Skeletal muscle tissue (tissue), 3 donors: ENCODE measurements at regions not wholly inside any gene's neighbourhood (a gene's known extent, or its start where the extent isn't known, plus 50 kb on each side); places are given as distances from the start of the nearest gene placed in this dataset.

Experiments
- H3K27ac ChIP-seq: one replicate; pipeline ENCODE4 v1.7.0; 2013; ENCODE audit warnings: mild to moderate bottlenecking, low read depth, low read length, inconsistent platforms
- H3K27me3 ChIP-seq, 3 donors: one replicate each; pipeline ENCODE4 v1.7.0; 2013; ENCODE audit warnings: low read length in 3 of 3; ENCODE audit not compliant: control insufficient read depth in 3 of 3, insufficient read depth in 3 of 3
- H3K36me3 ChIP-seq, 3 donors: one replicate each; pipeline ENCODE4 v1.7.0; 2013; ENCODE audit warnings: low read length in 3 of 3; ENCODE audit not compliant: control insufficient read depth in 3 of 3, insufficient read depth in 3 of 3
- H3K4me1 ChIP-seq, 3 donors: one replicate each; pipeline ENCODE4 v1.7.0; 2013; ENCODE audit warnings: low read length in 3 of 3, mild to moderate bottlenecking in 3 of 3; ENCODE audit not compliant: control insufficient read depth in 3 of 3, insufficient read depth in 3 of 3
- H3K4me3 ChIP-seq, 3 donors: one replicate each; pipeline ENCODE4 v1.7.0; 2013; ENCODE audit warnings: low read length in 3 of 3
- H3K9ac ChIP-seq, 3 donors: one replicate each; pipeline ENCODE4 v1.7.0; 2013; ENCODE audit warnings: low read length in 3 of 3, mild to moderate bottlenecking in 3 of 3, moderate library complexity in 2 of 3, low read depth in 1 of 3
- H3K9me3 ChIP-seq, 3 donors: one replicate each; pipeline ENCODE4 v1.7.0; 2013; ENCODE audit warnings: low read length in 3 of 3; ENCODE audit not compliant: control insufficient read depth in 3 of 3
- donor health status: Osteomylitis.

- H3K27ac ChIP-seq = peak overlapping the region; percentile 56
- H3K4me3 ChIP-seq = peak overlapping the region in 1 of 3 donors; percentile 29
- no peaks in the 10 kb centered on the region for H3K36me3 ChIP-seq
- peaks cover 0 to 9% (median 4%) of the 10 kb centered on the region in 3 donors for H3K4me1 ChIP-seq
- no peak overlapping the region for H3K9ac ChIP-seq
- no peaks in the 10 kb centered on the region for H3K27me3 ChIP-seq
- no peaks in the 10 kb centered on the region for H3K9me3 ChIP-seq
These were observed 1946.1 kb downstream of the TP53TG3F start for GRCh38 chr16:35405526-35405925.

- no peak overlapping the region for H3K9ac ChIP-seq
- H3K9me3 ChIP-seq = peaks cover 0 to 2% (median 0%) of the 10 kb centered on the region in 3 donors
- H3K4me3 ChIP-seq = no peak overlapping the region
- H3K4me1 ChIP-seq = peaks cover 0 to 9% (median 4%) of the 10 kb centered on the region in 3 donors
- H3K36me3 ChIP-seq = no peaks in the 10 kb centered on the region
- no peak overlapping the region for H3K27ac ChIP-seq
- H3K27me3 ChIP-seq = no peaks in the 10 kb centered on the region
These were observed 1950.1 kb downstream of the TP53TG3F start for GRCh38 chr16:35409503-35409902.

GRCh38 chr16:35410438-35410837 is 1951.0 kb downstream of the TP53TG3F start:
- peaks cover 0 to 8% (median 4%) of the 10 kb centered on the region in 3 donors for H3K4me1 ChIP-seq

DNA sequence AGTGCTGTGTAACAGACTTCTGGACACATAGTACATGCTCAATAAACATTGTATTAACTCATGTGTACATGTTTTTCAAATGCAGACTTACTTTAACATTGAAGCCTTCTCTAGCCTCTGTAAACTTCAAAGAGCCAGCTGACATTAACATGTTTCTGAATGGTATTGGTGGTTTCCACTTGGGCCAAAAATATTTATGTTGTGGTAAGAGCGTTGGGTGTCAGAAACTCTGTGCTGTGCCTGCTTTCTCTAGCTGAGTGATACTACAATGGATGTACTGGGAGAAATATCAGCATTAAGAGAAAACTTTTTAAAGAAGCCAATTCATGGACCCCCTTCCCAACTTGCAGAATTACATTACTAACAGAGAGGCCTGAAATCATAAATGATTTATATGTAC is 1951.7 kb downstream of the TP53TG3F start:
- peaks cover 0 to under 1% (median 0%) of the 10 kb centered on the region in 3 donors for H3K4me1 ChIP-seq
- H3K9me3 ChIP-seq = peaks cover 0 to 2% (median 0%) of the 10 kb centered on the region in 3 donors
- H3K9ac ChIP-seq = no peak overlapping the region
- H3K36me3 ChIP-seq = no peaks in the 10 kb centered on the region
- no peaks in the 10 kb centered on the region for H3K27me3 ChIP-seq
- H3K27ac ChIP-seq = no peak overlapping the region
- no peak overlapping the region for H3K4me3 ChIP-seq

More at GRCh38 chr16:35410438-35410837, 1951.0 kb downstream of the TP53TG3F start:
- H3K36me3 ChIP-seq = no peaks in the 10 kb centered on the region
- peaks cover 0 to 2% (median 0%) of the 10 kb centered on the region in 3 donors for H3K9me3 ChIP-seq
- H3K9ac ChIP-seq = no peak overlapping the region
- H3K27ac ChIP-seq = no peak overlapping the region
- no peak overlapping the region for H3K4me3 ChIP-seq
- H3K27me3 ChIP-seq = no peaks in the 10 kb centered on the region

DNA sequence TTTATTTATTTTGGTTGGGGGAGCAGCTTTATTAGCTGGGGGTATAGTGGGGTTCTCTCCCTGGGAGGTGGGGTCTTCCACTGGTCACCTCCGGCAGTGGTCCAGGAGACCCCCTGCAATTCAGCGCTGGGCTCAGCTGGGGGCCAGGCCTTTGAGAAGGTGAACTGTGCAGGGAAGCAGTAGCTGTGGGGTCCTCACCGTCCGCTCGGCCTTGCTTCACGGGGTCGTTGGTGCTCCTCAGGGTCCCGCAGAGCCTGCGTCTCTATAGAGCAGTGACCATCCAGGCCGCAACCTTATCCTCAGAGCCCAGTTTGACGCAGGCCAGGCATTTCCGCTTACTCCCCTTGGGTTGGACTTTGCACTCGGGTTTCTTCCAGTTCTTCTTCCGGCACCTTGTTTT is 1954.7 kb downstream of the TP53TG3F start:
- no peak overlapping the region for H3K4me3 ChIP-seq
- no peaks in the 10 kb centered on the region for H3K36me3 ChIP-seq
- no peak overlapping the region for H3K9ac ChIP-seq
- no peaks in the 10 kb centered on the region for H3K4me1 ChIP-seq
- no peaks in the 10 kb centered on the region for H3K27me3 ChIP-seq
- no peak overlapping the region for H3K27ac ChIP-seq
- peaks cover 0 to 2% (median 2%) of the 10 kb centered on the region in 3 donors for H3K9me3 ChIP-seq

- H3K4me3 ChIP-seq = no peak overlapping the region
- H3K9me3 ChIP-seq = peaks cover 0 to 2% (median 2%) of the 10 kb centered on the region in 3 donors
- H3K27ac ChIP-seq = no peak overlapping the region
- no peaks in the 10 kb centered on the region for H3K4me1 ChIP-seq
- no peaks in the 10 kb centered on the region for H3K27me3 ChIP-seq
- H3K36me3 ChIP-seq = no peaks in the 10 kb centered on the region
- H3K9ac ChIP-seq = no peak overlapping the region
These were observed 1955.2 kb downstream of the TP53TG3F start for GRCh38 chr16:35414563-35414962.

- H3K4me3 ChIP-seq = no peak overlapping the region
- H3K27me3 ChIP-seq = no peaks in the 10 kb centered on the region
- no peaks in the 10 kb centered on the region for H3K4me1 ChIP-seq
- H3K9ac ChIP-seq = no peak overlapping the region
- no peak overlapping the region for H3K27ac ChIP-seq
- no peaks in the 10 kb centered on the region for H3K36me3 ChIP-seq
- peaks cover 0 to 3% (median 0%) of the 10 kb centered on the region in 3 donors for H3K9me3 ChIP-seq
These were observed 1965.9 kb downstream of the TP53TG3F start for GRCh38 chr16:35425270-35425669.

DNA sequence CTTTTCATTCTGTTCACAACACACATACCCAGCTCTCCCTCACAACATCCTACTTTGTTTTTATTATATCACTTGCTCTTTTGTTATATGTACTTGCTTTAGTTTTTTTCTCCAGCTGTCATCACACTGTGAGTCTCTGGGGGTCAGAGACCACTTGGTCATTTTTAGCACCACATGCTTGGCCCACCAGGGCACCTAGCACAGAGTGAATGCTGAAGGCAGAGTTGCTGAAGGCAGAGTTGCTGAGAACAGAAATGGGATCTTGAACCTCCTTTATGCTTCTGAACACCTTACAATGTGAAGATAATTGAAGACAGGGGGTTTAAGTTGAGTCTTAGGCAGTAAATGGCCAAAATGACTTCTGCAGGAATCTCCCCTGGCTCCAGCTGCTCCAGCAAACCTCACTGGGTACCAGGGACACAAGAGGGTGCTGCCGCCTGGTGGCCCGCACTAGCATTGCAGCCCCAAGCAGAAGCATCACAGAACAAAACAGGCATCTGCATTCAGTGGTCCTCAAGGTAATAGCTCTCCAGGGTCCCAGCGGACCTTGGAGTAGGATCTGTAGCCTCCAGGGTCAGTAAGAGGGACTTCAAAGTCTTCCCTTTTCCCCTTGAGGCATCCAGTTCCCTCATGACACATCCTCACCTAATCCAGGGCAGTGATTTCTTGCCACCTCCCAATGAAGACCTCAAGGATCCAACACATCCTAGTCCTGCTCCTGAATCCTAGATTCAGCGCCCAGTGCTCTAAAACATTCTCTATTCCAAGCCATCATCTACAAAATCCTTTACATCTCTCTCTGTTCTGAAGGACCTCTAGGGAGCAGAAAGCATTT is 1972.6 kb downstream of the TP53TG3F start:
- Histone ChIP-seq H3K27ac (no peak overlapping the region), H3K36me3 (no peaks in the 10 kb centered on the region), H3K9me3 (peaks cover 0 to 3% (median 0%) of the 10 kb centered on the region in 3 donors), H3K27me3 (no peaks in the 10 kb centered on the region), H3K4me3 (no peak overlapping the region), H3K9ac (no peak overlapping the region), H3K4me1 (no peaks in the 10 kb centered on the region)

DNA sequence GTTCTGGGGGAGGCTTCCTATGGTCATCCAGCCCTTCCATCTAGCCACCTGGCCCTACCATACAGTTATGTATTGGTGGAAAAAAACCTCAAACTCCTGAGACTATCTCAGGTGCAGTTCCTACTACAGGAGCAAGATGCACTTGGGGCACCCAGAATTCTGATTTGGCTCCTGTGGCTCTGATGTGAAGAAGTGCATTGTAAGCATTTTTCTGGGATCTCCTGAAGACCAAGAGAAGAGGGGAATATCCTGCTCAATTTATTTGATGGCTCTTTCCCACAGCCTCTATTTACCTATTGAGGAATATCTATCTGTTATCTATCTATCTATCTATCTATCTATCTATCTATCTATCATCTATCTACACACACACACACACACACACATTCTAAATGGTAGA is 1981.5 kb downstream of the TP53TG3F start:
- Histone ChIP-seq H3K36me3 (no peaks in the 10 kb centered on the region), H3K9me3 (peaks cover 0 to 4% (median 0%) of the 10 kb centered on the region in 3 donors), H3K4me1 (no peaks in the 10 kb centered on the region), H3K27ac (no peak overlapping the region), H3K27me3 (no peaks in the 10 kb centered on the region), H3K4me3 (no peak overlapping the region), H3K9ac (no peak overlapping the region)

- no peaks in the 10 kb centered on the region for H3K27me3 ChIP-seq
- H3K4me1 ChIP-seq = no peaks in the 10 kb centered on the region
- H3K4me3 ChIP-seq = no peak overlapping the region
- H3K36me3 ChIP-seq = no peaks in the 10 kb centered on the region
- H3K9ac ChIP-seq = no peak overlapping the region
- no peak overlapping the region for H3K27ac ChIP-seq
- peaks cover 0 to 10% (median 9%) of the 10 kb centered on the region in 3 donors for H3K9me3 ChIP-seq
These were observed 1987.7 kb downstream of the TP53TG3F start for GRCh38 chr16:35447010-35447558.
